ENCODE measurements at regions not wholly inside any gene's neighbourhood (a gene's known extent, or its start where the extent isn't known, plus 50 kb on each side); places are given as distances from the start of the nearest gene placed in this dataset.

- Histone ChIP-seq H3K27ac (ENCODE audit: low read depth) (no peak overlapping the region), H3K4me3 (no peak overlapping the region), H3K79me2 (replicated peaks; ENCODE audit: insufficient read depth) (no peaks in the 10 kb centered on the region), H4K20me1 (replicated peaks; ENCODE audit: insufficient read depth) (no peaks in the 10 kb centered on the region), H3K36me3 (ENCODE audit: insufficient read depth) (no peaks in the 10 kb centered on the region; the same call in 1 of the 2 replicates), H3K4me1 (ENCODE audit: insufficient read depth) (no peaks in the 10 kb centered on the region), H3K4me2 (no peak overlapping the region), H3K27me3 (ENCODE audit: insufficient read depth) (no peaks in the 10 kb centered on the region), H3F3A (replicated peaks; ENCODE audit: low read depth) (no peaks in the 10 kb centered on the region), H2AFZ (no peak overlapping the region), H3K9me2 (ENCODE audit: insufficient read depth) (peaks cover 13% of the 10 kb centered on the region; the same call in 1 of the 2 replicates)
- peak; percentile 80 for DNase-seq (ENCODE audit: low spot score)
- Mint-ChIP-seq H3K4me3 (no peak overlapping the region), H3K4me1 (no peaks in the 10 kb centered on the region), H3K27me3 (ENCODE audit: insufficient read depth, low read depth, poor library complexity) (no peaks in the 10 kb centered on the region), H3K27ac (no peak overlapping the region), H3K36me3 (ENCODE audit: low read depth) (peaks cover 26% of the 10 kb centered on the region), H3K9me3 (peaks cover 28% of the 10 kb centered on the region)
- TF ChIP-seq CTCF (conservative IDR thresholded peaks at IDR 0.05; ENCODE audit: low read depth in 2 of 2) (peak; percentile 80 to 85), NANOG (IDR thresholded peaks at IDR 0.05; ENCODE audit: borderline replicate concordance) (no peak)
- ATAC-seq: peak; percentile 80
These were observed 885.4 kb downstream of the PDCD6IP start for GRCh38 chr3:34683851-34684250.

- no peak overlapping the region for H3K27ac Mint-ChIP-seq
- Histone ChIP-seq H4K20me1 (replicated peaks; ENCODE audit: insufficient read depth) (no peaks in the 10 kb centered on the region), H3K79me2 (replicated peaks; ENCODE audit: insufficient read depth) (no peaks in the 10 kb centered on the region), H3F3A (replicated peaks; ENCODE audit: low read depth) (no peaks in the 10 kb centered on the region), H3K27ac (ENCODE audit: low read depth) (no peak overlapping the region), H3K9me2 (ENCODE audit: insufficient read depth) (peaks cover 8% of the 10 kb centered on the region; the same call in 1 of the 2 replicates), H3K36me3 (ENCODE audit: insufficient read depth) (no peaks in the 10 kb centered on the region), H3K27me3 (ENCODE audit: insufficient read depth) (no peaks in the 10 kb centered on the region), H3K4me2 (no peak overlapping the region), H3K4me3 (no peak overlapping the region), H3K4me1 (ENCODE audit: insufficient read depth) (no peaks in the 10 kb centered on the region), H2AFZ (no peak overlapping the region)
- no peaks in the 10 kb centered on the region for H3K4me1 Mint-ChIP-seq
- no peak for ATAC-seq
- TF ChIP-seq CREB1 (CRISPR knock-in tag; IDR thresholded peaks at IDR 0.05; ENCODE audit: low read depth): no peak
- TF ChIP-seq, protein P1, sequence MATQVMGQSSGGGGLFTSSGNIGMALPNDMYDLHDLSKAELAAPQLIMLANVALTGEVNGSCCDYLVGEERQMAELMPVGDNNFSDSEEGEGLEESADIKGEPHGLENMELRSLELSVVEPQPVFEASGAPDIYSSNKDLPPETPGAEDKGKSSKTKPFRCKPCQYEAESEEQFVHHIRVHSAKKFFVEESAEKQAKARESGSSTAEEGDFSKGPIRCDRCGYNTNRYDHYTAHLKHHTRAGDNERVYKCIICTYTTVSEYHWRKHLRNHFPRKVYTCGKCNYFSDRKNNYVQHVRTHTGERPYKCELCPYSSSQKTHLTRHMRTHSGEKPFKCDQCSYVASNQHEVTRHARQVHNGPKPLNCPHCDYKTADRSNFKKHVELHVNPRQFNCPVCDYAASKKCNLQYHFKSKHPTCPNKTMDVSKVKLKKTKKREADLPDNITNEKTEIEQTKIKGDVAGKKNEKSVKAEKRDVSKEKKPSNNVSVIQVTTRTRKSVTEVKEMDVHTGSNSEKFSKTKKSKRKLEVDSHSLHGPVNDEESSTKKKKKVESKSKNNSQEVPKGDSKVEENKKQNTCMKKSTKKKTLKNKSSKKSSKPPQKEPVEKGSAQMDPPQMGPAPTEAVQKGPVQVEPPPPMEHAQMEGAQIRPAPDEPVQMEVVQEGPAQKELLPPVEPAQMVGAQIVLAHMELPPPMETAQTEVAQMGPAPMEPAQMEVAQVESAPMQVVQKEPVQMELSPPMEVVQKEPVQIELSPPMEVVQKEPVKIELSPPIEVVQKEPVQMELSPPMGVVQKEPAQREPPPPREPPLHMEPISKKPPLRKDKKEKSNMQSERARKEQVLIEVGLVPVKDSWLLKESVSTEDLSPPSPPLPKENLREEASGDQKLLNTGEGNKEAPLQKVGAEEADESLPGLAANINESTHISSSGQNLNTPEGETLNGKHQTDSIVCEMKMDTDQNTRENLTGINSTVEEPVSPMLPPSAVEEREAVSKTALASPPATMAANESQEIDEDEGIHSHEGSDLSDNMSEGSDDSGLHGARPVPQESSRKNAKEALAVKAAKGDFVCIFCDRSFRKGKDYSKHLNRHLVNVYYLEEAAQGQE (IDR thresholded peaks at IDR 0.05; ENCODE audit: unreplicated experiment): no peak
- H3K9me3 Mint-ChIP-seq: peaks cover 1% of the 10 kb centered on the region
- no peak for DNase-seq (ENCODE audit: low spot score)
- H3K36me3 Mint-ChIP-seq (ENCODE audit: low read depth): peaks cover under 1% of the 10 kb centered on the region; the same call in 2 of the 3 replicates
- no peak overlapping the region for H3K4me3 Mint-ChIP-seq
- no peaks in the 10 kb centered on the region for H3K27me3 Mint-ChIP-seq (ENCODE audit: insufficient read depth, low read depth, poor library complexity)
These were observed 888.1 kb downstream of the PDCD6IP start for GRCh38 chr3:34686541-34686940.

- Histone ChIP-seq H3K36me3 (ENCODE audit: insufficient read depth) (no peaks in the 10 kb centered on the region), H2AFZ (no peak overlapping the region), H3K9me2 (ENCODE audit: insufficient read depth) (peaks cover 11% of the 10 kb centered on the region; the same call in 1 of the 2 replicates), H4K20me1 (replicated peaks; ENCODE audit: insufficient read depth) (no peaks in the 10 kb centered on the region), H3F3A (replicated peaks; ENCODE audit: low read depth) (no peaks in the 10 kb centered on the region), H3K4me1 (ENCODE audit: insufficient read depth) (no peaks in the 10 kb centered on the region), H3K27me3 (ENCODE audit: insufficient read depth) (no peaks in the 10 kb centered on the region), H3K4me3 (no peak overlapping the region), H3K27ac (ENCODE audit: low read depth) (no peak overlapping the region), H3K79me2 (replicated peaks; ENCODE audit: insufficient read depth) (no peaks in the 10 kb centered on the region), H3K4me2 (no peak overlapping the region)
- peaks cover 4% of the 10 kb centered on the region; the same call in 1 of the 3 replicates for H3K9me3 Mint-ChIP-seq
- H3K27me3 Mint-ChIP-seq (ENCODE audit: insufficient read depth, low read depth, poor library complexity): no peaks in the 10 kb centered on the region
- H3K27ac Mint-ChIP-seq: no peak overlapping the region
- H3K4me1 Mint-ChIP-seq: no peaks in the 10 kb centered on the region
- no peaks in the 10 kb centered on the region for H3K36me3 Mint-ChIP-seq (ENCODE audit: low read depth)
- H3K4me3 Mint-ChIP-seq: no peak overlapping the region
- DNase-seq (ENCODE audit: low spot score) (no peak), ATAC-seq (no peak)
- no peak for TF ChIP-seq JUNB (IDR thresholded peaks at IDR 0.05; ENCODE audit: unreplicated experiment)
- TF ChIP-seq EZH2phosphoT487 (IDR thresholded peaks at IDR 0.05; ENCODE audit: unreplicated experiment): no peak
- TF ChIP-seq ZNF114 (CRISPR knock-in tag; IDR thresholded peaks at IDR 0.05): no peak
- no peak for TF ChIP-seq EZH2 (IDR thresholded peaks at IDR 0.05; ENCODE audit: low read depth, unreplicated experiment)
- no peak for TF ChIP-seq POLR2AphosphoS5 (IDR thresholded peaks at IDR 0.05; ENCODE audit: low read depth)
- TF ChIP-seq STAT1 (IDR thresholded peaks at IDR 0.05; ENCODE audit: unreplicated experiment): no peak
- TF ChIP-seq ZNF331 (CRISPR knock-in tag; IDR thresholded peaks at IDR 0.05; ENCODE audit: low read depth): no peak
- TF ChIP-seq CTCF (conservative IDR thresholded peaks at IDR 0.05; ENCODE audit: low read depth in 2 of 2): no peak
- TF ChIP-seq NANOG (IDR thresholded peaks at IDR 0.05; ENCODE audit: borderline replicate concordance): no peak
These were observed 889.2 kb downstream of the PDCD6IP start for GRCh38 chr3:34687671-34688070.

Measured in GM23338 (cell line).